ENCODE measurements at regions not wholly inside any gene's neighbourhood (a gene's known extent, or its start where the extent isn't known, plus 50 kb on each side); places are given as distances from the start of the nearest gene placed in this dataset.

DNA sequence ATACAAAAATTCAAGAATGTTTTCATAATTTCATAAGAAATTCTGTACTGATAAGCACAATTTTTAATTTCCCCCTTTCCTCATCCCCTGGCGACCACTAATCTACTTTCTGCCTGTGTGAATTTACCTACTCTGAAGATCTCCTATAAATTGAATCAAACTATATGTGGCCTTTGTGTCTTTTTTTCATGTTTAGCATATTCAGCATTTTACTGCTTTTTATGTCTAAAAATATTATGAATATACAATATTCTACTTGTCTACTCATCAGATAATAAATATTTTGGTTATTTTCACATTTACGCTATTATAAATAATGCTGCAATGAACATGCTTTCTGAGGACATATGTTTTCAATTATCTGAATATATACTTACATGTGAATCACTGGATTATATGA, 144.8 kb downstream of the CYLC2 start:
- no peak overlapping the region for H3K4me3 ChIP-seq (ENCODE audit: low read depth, low read length)
- TF ChIP-seq CTCF (conservative IDR thresholded peaks at IDR 0.05; ENCODE audit: low read depth, low read length): no peak
- DNase-seq (ENCODE audit: low read depth): no peak

DNA sequence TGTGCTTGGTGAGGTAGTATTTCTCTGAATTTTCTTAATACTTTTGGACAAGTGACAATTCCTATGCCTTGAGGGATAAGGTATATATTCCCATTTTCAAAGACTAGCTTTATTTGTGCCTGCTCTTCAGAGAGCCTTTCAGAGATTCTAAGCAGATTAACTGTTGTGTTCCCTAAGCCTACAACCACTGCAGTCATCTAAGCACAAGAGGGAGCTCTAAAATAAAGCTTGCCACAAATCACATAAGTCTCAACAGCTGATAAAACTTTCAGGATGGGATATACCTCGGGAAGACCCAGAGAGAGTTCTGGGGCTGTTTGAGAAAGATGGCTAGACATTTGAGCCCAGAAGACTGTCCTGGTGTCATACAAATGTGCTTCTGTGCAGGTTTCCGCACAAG, 157.3 kb downstream of the CYLC2 start:
- H3K4me3 ChIP-seq (ENCODE audit: low read depth, low read length): no peak overlapping the region
- no peak for TF ChIP-seq CTCF (conservative IDR thresholded peaks at IDR 0.05; ENCODE audit: low read depth, low read length)
- DNase-seq (ENCODE audit: low read depth): no peak

DNA sequence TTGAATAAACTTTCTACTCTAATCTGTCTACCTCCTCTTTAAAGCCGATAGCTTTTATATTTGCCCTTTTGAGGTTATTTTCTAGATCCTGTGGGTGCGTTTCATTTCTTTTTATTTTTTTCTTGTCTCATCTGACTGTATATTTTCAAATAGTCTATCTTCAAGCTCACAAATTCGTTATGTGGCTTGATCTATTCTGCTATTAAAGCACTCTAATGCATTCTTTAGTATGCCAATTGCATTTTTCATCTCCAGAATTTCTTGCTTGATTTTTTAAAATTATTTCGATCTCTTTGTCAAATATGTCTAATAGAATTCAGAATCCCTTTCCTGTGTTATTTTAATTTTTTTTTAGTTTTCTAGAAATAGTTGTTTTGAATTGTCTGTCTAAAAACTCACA, 172.4 kb downstream of the CYLC2 start:
- no peak for TF ChIP-seq CTCF (conservative IDR thresholded peaks at IDR 0.05; ENCODE audit: low read depth, low read length)
- no peak overlapping the region for H3K4me3 ChIP-seq (ENCODE audit: low read depth, low read length)
- no peak for DNase-seq (ENCODE audit: low read depth)

DNA sequence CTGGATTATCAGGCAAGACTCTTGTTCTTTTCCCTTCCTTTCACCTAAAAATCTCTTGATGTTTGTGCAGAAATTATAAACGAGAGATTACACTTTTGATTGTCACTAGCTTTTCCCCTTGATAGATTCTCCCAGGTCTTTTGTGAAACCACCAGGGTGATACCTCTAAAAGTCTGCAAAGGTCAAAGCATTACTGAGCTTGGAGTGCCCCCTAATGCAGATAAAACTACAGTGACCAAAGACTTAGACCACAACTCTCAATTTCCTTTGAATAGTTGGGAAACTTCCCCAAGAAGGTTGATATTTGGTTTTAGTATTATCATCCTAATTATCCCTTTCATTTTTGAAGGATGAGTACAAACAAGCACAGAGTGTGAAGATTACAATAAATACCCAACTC, 173.1 kb downstream of the CYLC2 start:
- peak; percentile 6 for TF ChIP-seq CTCF (conservative IDR thresholded peaks at IDR 0.05; ENCODE audit: low read depth, low read length)
- no peak for DNase-seq (ENCODE audit: low read depth)

GRCh38 chr9:103169798-103170197, 174.7 kb downstream of the CYLC2 start:
- no peak for DNase-seq (ENCODE audit: low read depth)
- TF ChIP-seq CTCF (conservative IDR thresholded peaks at IDR 0.05; ENCODE audit: low read depth, low read length): no peak
- no peak overlapping the region for H3K4me3 ChIP-seq (ENCODE audit: low read depth, low read length)

More for the DNA sequence above, 173.1 kb downstream of the CYLC2 start:
- no peak overlapping the region for H3K4me3 ChIP-seq (ENCODE audit: low read depth, low read length)

DNA sequence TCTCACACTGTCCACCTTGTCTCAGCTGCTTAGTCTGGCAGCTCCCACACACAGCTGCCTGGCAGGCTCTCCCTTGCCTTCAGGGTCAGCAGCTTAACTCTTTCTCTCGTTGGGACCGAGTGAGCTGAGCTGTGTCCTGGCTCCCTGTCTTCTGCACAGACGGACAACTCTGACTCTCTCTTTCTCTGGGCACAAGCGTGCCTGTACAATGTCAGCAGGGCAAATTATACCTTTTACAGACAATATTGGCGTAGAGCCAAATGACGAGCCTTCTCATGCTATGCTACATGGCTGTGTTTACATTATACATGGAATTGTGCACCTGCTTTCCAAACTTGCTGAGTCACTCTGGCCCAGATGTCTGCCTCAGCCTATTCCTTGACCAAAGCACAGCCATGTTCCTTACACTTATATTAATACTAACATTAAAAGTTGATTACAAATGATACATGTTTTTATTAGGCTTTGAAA, 188.6 kb downstream of the CYLC2 start:
- no peak overlapping the region for H3K4me3 ChIP-seq (ENCODE audit: low read depth, low read length)
- no peak for TF ChIP-seq CTCF (conservative IDR thresholded peaks at IDR 0.05; ENCODE audit: low read depth, low read length)
- DNase-seq (ENCODE audit: low read depth): no peak

DNA sequence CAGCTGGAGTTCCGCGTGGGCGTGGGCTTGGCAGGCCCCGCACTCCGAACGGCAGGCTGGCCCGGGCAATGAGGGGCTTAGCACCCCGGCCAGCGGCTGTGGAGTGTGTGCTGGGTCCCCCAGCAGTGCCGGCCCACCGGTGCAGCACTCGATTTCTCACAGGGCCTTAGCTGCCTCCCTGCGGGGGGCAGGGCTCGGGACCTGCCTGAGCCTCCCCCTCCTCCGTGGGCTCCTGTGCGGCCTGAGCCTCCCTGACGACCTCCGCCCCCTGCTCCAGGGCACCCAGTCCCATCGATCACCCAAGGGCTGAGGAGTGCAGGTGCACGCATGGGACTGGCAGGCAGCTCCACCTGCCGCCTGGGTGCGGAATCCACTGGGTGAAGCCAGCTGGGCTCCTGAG, 191.8 kb downstream of the CYLC2 start:
- no peak for TF ChIP-seq CTCF (conservative IDR thresholded peaks at IDR 0.05; ENCODE audit: low read depth, low read length)
- no peak for DNase-seq (ENCODE audit: low read depth)
- H3K4me3 ChIP-seq (ENCODE audit: low read depth, low read length): no peak overlapping the region
